Mammary epithelial cell (primary cell): ENCODE measurements at regions not wholly inside any gene's neighbourhood (a gene's known extent, or its start where the extent isn't known, plus 50 kb on each side); places are given as distances from the start of the nearest gene placed in this dataset.

Source experiments
- EZH2 ChIP-seq: IDR thresholded peaks from 2 replicates; pipeline ENCODE4 v1.6.1; 2012; ENCODE audit warnings: low read length, inconsistent platforms, borderline replicate concordance
- TF ChIP-seq, protein P1 (sequence below), 2 donors: IDR thresholded peaks in 1 of 2; conservative IDR thresholded peaks in 1 of 2; 2 replicates each; pipeline ENCODE4 v1.5.1; 2011 to 2012; ENCODE audit warnings: inconsistent platforms in 2 of 2, low read length in 2 of 2, mild to moderate bottlenecking in 2 of 2, control low read depth in 1 of 2, low read depth in 1 of 2; ENCODE audit not compliant: insufficient read depth in 1 of 2; ENCODE audit errors: extremely low read depth in 1 of 2

DNA sequence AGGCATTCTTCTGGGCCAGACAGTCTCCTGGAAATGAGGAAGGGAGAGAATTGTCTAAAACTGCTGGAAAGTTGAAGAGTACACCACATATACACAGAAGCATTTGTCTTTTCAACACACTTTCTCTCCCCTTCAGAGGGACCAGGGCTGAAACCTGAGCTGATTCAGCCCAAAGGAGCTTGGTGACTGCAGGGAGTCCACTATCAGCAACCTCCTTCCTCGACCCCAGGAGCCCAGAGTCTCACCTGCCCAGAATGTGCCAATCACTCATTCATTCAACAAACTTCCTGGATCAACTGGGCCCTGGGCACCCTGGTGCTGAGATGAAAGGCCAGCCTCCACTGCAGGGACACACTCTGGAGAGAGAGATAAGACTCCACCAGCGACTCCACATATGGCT, 128.9 kb upstream of the VSTM2B start:
- TF ChIP-seq, protein P1, sequence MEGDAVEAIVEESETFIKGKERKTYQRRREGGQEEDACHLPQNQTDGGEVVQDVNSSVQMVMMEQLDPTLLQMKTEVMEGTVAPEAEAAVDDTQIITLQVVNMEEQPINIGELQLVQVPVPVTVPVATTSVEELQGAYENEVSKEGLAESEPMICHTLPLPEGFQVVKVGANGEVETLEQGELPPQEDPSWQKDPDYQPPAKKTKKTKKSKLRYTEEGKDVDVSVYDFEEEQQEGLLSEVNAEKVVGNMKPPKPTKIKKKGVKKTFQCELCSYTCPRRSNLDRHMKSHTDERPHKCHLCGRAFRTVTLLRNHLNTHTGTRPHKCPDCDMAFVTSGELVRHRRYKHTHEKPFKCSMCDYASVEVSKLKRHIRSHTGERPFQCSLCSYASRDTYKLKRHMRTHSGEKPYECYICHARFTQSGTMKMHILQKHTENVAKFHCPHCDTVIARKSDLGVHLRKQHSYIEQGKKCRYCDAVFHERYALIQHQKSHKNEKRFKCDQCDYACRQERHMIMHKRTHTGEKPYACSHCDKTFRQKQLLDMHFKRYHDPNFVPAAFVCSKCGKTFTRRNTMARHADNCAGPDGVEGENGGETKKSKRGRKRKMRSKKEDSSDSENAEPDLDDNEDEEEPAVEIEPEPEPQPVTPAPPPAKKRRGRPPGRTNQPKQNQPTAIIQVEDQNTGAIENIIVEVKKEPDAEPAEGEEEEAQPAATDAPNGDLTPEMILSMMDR (conservative IDR thresholded peaks at IDR 0.05 in 1 of 2, IDR thresholded peaks at IDR 0.05 in 1 of 2; ENCODE audit: extremely low read depth in 1 of 2, insufficient read depth in 1 of 2, low read depth in 1 of 2, low read length in 2 of 2), result no peak
- TF ChIP-seq EZH2, result no peak
